ENCODE measurements at regions not wholly inside any gene's neighbourhood (a gene's known extent, or its start where the extent isn't known, plus 50 kb on each side); places are given as distances from the start of the nearest gene placed in this dataset.

GRCh38 chr21:28437061-28437460, 555.6 kb downstream of the LTN1 start:
- TF ChIP-seq, protein P1, sequence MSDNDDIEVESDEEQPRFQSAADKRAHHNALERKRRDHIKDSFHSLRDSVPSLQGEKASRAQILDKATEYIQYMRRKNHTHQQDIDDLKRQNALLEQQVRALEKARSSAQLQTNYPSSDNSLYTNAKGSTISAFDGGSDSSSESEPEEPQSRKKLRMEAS (IDR thresholded peaks at IDR 0.05; ENCODE audit: low read depth, low read length) = no peak
- TF ChIP-seq CTCF (IDR thresholded peaks at IDR 0.05; ENCODE audit: low read depth, low read length) = no peak

Measured in NB4 (cell line).